Upper lobe of right lung (tissue), 1 donor: ENCODE measurements at regions not wholly inside any gene's neighbourhood (a gene's known extent, or its start where the extent isn't known, plus 50 kb on each side); places are given as distances from the start of the nearest gene placed in this dataset.

ENCODE experiments used
- ATAC-seq: fragments of 200-7000 bp; cut with Tn5 transposase; one replicate; pipeline ENCODE4 v1.9.1; 2020; ENCODE audit warnings: mild to moderate bottlenecking, moderate library complexity
- DNase-seq: peaks from one replicate; pipeline ENCODE4 v3.0.0-alpha.2; 2020
- H3K27ac ChIP-seq: fragments of 200-600 bp; one replicate; pipeline ENCODE4 v1.8.0; 2022
- H3K27me3 ChIP-seq: fragments of 200-600 bp; one replicate; pipeline ENCODE4 v1.8.0; 2022; ENCODE audit warnings: mild to moderate bottlenecking
- H3K36me3 ChIP-seq: fragments of 200-600 bp; one replicate; pipeline ENCODE4 v1.8.0; 2022
- H3K4me1 ChIP-seq: fragments of 200-600 bp; one replicate; pipeline ENCODE4 v1.8.0; 2022
- H3K4me3 ChIP-seq: fragments of 200-600 bp; one replicate; pipeline ENCODE4 v1.8.0; 2022; ENCODE audit warnings: mild to moderate bottlenecking
- H3K9me3 ChIP-seq: fragments of 200-600 bp; one replicate; pipeline ENCODE4 v1.8.0; 2022
- intact Hi-C: fragments of 100-400 bp; cut with DNase I; formaldehyde crosslinking; loops from one replicate; pipeline ENCODE4 v1.11.0; 2022
- TF ChIP-seq, protein P1 (sequence below): fragments of 200-600 bp; IDR thresholded peaks from one replicate; pipeline ENCODE4 v1.8.0; 2022; ENCODE audit warnings: antibody characterized with exemption
- donor health status: DM: no; HTN: yes; CAD: no; lungs with severe emphysema.

DNA sequence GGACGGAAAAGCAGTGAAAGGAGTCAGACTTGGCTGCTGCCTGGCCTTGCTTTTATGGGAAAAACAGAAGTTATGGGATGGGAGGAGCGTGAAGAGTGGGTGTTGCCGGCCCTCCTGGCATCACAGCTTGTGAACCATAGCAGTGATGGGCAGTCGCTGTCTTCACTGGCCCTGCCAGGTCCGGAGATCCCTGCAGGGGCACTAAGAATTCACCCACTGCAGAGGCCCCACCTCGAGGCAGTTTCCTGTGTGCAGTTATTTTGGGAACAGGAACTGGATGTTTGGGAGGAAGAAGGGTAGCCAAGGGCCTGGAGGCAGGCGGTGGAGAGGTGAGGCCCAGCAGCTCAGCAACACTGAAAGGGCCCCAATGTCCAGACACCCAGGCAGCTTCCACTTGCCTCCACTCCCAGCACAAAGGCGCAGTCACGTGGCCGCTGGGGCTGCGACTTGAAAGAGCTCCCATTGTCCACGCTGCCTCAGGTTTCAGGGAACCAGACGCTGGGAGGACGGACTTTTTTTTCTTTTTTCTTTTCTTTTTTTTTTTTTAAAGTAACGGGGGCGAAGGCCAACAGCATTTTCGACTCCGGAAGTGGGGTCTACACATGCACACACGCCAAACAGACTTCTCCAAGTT is 255.6 kb downstream of the ZNF621 start:
- intact Hi-C loops = no loop called here
- Histone ChIP-seq H3K9me3 (no peaks in the 10 kb centered on the region), H3K4me1 (peaks cover 17% of the 10 kb centered on the region), H3K36me3 (no peaks in the 10 kb centered on the region), H3K27me3 (no peaks in the 10 kb centered on the region), H3K27ac (peak overlapping the region; percentile 70), H3K4me3 (peak overlapping the region; percentile 29)
- DNase-seq (peak; percentile 82), ATAC-seq (peak; percentile 81)
- TF ChIP-seq, protein P1, sequence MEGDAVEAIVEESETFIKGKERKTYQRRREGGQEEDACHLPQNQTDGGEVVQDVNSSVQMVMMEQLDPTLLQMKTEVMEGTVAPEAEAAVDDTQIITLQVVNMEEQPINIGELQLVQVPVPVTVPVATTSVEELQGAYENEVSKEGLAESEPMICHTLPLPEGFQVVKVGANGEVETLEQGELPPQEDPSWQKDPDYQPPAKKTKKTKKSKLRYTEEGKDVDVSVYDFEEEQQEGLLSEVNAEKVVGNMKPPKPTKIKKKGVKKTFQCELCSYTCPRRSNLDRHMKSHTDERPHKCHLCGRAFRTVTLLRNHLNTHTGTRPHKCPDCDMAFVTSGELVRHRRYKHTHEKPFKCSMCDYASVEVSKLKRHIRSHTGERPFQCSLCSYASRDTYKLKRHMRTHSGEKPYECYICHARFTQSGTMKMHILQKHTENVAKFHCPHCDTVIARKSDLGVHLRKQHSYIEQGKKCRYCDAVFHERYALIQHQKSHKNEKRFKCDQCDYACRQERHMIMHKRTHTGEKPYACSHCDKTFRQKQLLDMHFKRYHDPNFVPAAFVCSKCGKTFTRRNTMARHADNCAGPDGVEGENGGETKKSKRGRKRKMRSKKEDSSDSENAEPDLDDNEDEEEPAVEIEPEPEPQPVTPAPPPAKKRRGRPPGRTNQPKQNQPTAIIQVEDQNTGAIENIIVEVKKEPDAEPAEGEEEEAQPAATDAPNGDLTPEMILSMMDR = no peak

GRCh38 chr3:40780925-40781406 is 256.2 kb downstream of the ZNF621 start:
- H3K27me3 ChIP-seq = no peaks in the 10 kb centered on the region
- peak overlapping the region; percentile 29 for H3K4me3 ChIP-seq
- H3K4me1 ChIP-seq = peaks cover 17% of the 10 kb centered on the region
- H3K9me3 ChIP-seq = no peaks in the 10 kb centered on the region
- ATAC-seq (peak; percentile 51), DNase-seq (no peak)
- H3K27ac ChIP-seq = peak overlapping the region; percentile 70
- no peaks in the 10 kb centered on the region for H3K36me3 ChIP-seq
- TF ChIP-seq, protein P1 = no peak
- intact Hi-C loops = no loop called here

DNA sequence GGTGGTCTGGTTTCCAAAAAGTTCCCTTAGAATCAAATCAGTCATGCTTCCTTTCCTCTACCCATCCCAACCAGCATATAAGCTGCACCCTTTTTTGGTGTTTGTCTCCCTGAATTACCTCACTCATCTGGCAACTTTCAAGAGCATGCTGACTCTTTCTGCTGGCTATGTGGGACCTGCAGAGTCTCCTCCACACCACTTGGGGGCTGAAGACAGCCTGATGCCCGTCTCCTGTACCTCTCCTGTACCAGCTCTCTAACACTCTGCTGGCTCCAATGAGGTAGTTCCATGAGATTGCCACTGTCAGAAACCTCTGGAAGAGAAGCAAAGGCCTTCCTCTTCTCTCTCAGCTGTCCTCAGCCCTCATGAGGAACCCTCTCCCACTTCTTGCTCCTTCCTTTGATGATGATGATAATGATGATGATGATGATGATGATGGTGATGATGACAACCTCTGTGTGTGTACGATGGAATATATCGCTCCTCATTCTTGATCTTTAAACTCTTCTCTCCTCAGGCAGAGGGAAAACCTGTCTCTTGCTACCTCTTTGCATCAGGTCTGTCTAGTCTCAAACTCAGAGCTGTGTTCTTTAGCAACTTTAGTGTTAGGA is 257.5 kb downstream of the ZNF621 start:
- H3K4me3 ChIP-seq = no peak overlapping the region
- TF ChIP-seq, protein P1 = no peak
- H3K27me3 ChIP-seq = no peaks in the 10 kb centered on the region
- peak; percentile 17 for ATAC-seq
- H3K27ac ChIP-seq = no peak overlapping the region
- DNase-seq = no peak
- peaks cover 17% of the 10 kb centered on the region for H3K4me1 ChIP-seq
- H3K36me3 ChIP-seq = no peaks in the 10 kb centered on the region
- intact Hi-C loops = no loop called here
- no peaks in the 10 kb centered on the region for H3K9me3 ChIP-seq

- TF ChIP-seq, protein P1 = no peak
- Histone ChIP-seq H3K4me1 (no peaks in the 10 kb centered on the region), H3K27ac (no peak overlapping the region), H3K27me3 (no peaks in the 10 kb centered on the region), H3K4me3 (no peak overlapping the region), H3K36me3 (no peaks in the 10 kb centered on the region), H3K9me3 (no peaks in the 10 kb centered on the region)
- ATAC-seq (no peak), DNase-seq (no peak)
- intact Hi-C loops = no loop called here
Observed at GRCh38 chr3:40790746-40791145, 266.0 kb downstream of the ZNF621 start.

DNA sequence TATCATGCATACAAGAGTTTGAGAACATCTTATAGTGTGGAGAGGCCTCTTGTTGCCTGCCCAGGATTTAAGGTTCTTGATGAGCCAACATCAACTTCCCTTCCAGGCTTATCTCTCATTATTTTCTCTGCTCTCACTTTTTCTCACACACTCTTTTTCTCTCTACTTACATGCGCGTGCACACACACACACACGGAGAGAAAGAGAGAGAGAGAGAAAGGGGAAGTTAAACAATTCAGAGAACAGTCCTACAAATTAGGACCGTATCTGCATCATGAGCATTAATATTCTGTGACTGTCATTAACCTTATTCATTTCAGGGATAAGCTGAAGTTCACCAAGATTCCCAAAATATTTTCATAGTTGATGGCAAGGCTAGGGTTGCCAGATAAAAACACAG is 269.0 kb downstream of the ZNF621 start:
- ATAC-seq (no peak), DNase-seq (no peak)
- TF ChIP-seq, protein P1 = no peak
- H3K4me1 ChIP-seq = no peaks in the 10 kb centered on the region
- no peaks in the 10 kb centered on the region for H3K9me3 ChIP-seq
- no peaks in the 10 kb centered on the region for H3K36me3 ChIP-seq
- H3K27ac ChIP-seq = no peak overlapping the region
- intact Hi-C loops = no loop called here
- no peak overlapping the region for H3K4me3 ChIP-seq
- no peaks in the 10 kb centered on the region for H3K27me3 ChIP-seq
